GM03348 (cell line): ENCODE measurements at regions not wholly inside any gene's neighbourhood (a gene's known extent, or its start where the extent isn't known, plus 50 kb on each side); places are given as distances from the start of the nearest gene placed in this dataset.
"Not testable (repeated sequence)": the region's sequence is repeated elsewhere in the genome, so short reads cannot be mapped to it uniquely, and the experiment has no call there.

Experiments
- DNase-seq: peaks from one replicate; pipeline ENCODE4 v3.0.0; 2012; ENCODE audit warnings: low spot score

- no peak for DNase-seq
Observed at GRCh38 chr1:208347191-208347590, 103.0 kb upstream of the PLXNA2 start.

GRCh38 chr1:208349694-208350330 is 105.6 kb upstream of the PLXNA2 start:
- DNase-seq = no peak

GRCh38 chr1:208350815-208351214 is 106.6 kb upstream of the PLXNA2 start:
- DNase-seq = no peak

GRCh38 chr1:208351838-208352237 is 107.7 kb upstream of the PLXNA2 start:
- DNase-seq = no peak

GRCh38 chr1:208353797-208354196 is 109.6 kb upstream of the PLXNA2 start:
- not testable (repeated sequence) for DNase-seq

- no peak for DNase-seq
Observed at GRCh38 chr1:208357644-208358507, 113.7 kb upstream of the PLXNA2 start.

GRCh38 chr1:208358651-208359050 is 114.5 kb upstream of the PLXNA2 start:
- no peak for DNase-seq

GRCh38 chr1:208362011-208362410 is 117.8 kb upstream of the PLXNA2 start:
- no peak for DNase-seq

GRCh38 chr1:208366559-208366958 is 122.4 kb upstream of the PLXNA2 start:
- no peak for DNase-seq

- no peak for DNase-seq
Observed at GRCh38 chr1:208369045-208369444, 124.9 kb upstream of the PLXNA2 start.

GRCh38 chr1:208369658-208370057 is 125.5 kb upstream of the PLXNA2 start:
- DNase-seq = no peak

- no peak for DNase-seq
Observed at GRCh38 chr1:208374391-208374941, 130.3 kb upstream of the PLXNA2 start.

GRCh38 chr1:208381481-208381880 is 137.3 kb upstream of the PLXNA2 start:
- DNase-seq = no peak

GRCh38 chr1:208387908-208388811 is 144.0 kb upstream of the PLXNA2 start:
- no peak for DNase-seq

GRCh38 chr1:208393416-208393815 is 149.2 kb upstream of the PLXNA2 start:
- no peak for DNase-seq

GRCh38 chr1:208393826-208394225 is 149.6 kb upstream of the PLXNA2 start:
- no peak for DNase-seq

GRCh38 chr1:208397286-208397685 is 153.1 kb upstream of the PLXNA2 start:
- no peak for DNase-seq

GRCh38 chr1:208405014-208405413 is 160.8 kb upstream of the PLXNA2 start:
- no peak for DNase-seq

- DNase-seq = no peak
Observed at GRCh38 chr1:208409176-208409575, 165.0 kb upstream of the PLXNA2 start.

GRCh38 chr1:208410409-208410808 is 166.2 kb upstream of the PLXNA2 start:
- no peak for DNase-seq

GRCh38 chr1:208413006-208413405 is 168.8 kb upstream of the PLXNA2 start:
- DNase-seq = no peak

GRCh38 chr1:208418667-208419066 is 174.5 kb upstream of the PLXNA2 start:
- no peak for DNase-seq
